Skeletal muscle satellite cell (primary cell): ENCODE measurements at regions not wholly inside any gene's neighbourhood (a gene's known extent, or its start where the extent isn't known, plus 50 kb on each side); places are given as distances from the start of the nearest gene placed in this dataset.

Source experiments
- H3K27me3 ChIP-seq: 2 replicates; pipeline ENCODE4 v1.7.0; 2013; ENCODE audit warnings: low read length; ENCODE audit not compliant: control insufficient read depth, insufficient read depth
- H3K36me3 ChIP-seq: 2 replicates; pipeline ENCODE4 v1.7.0; 2013; ENCODE audit warnings: mild to moderate bottlenecking, control low read depth, low read length; ENCODE audit not compliant: insufficient read depth
- H3K4me1 ChIP-seq: 2 replicates; pipeline ENCODE4 v1.7.0; 2013; ENCODE audit warnings: low read length; ENCODE audit not compliant: control insufficient read depth, insufficient read depth
- H3K4me2 ChIP-seq: 2 replicates; pipeline ENCODE4 v1.7.0; 2013; ENCODE audit warnings: mild to moderate bottlenecking, low read length
- H3K4me3 ChIP-seq: 2 replicates; pipeline ENCODE4 v1.7.0; 2013; ENCODE audit warnings: low read length
- H3K9ac ChIP-seq: 2 replicates; pipeline ENCODE4 v1.7.0; 2013; ENCODE audit warnings: mild to moderate bottlenecking, low read depth, low read length, moderate library complexity
- H3K9me3 ChIP-seq: replicated peaks from 2 replicates; pipeline ENCODE4 v1.7.0; 2013; ENCODE audit warnings: mild to moderate bottlenecking, control low read depth, low read length

DNA sequence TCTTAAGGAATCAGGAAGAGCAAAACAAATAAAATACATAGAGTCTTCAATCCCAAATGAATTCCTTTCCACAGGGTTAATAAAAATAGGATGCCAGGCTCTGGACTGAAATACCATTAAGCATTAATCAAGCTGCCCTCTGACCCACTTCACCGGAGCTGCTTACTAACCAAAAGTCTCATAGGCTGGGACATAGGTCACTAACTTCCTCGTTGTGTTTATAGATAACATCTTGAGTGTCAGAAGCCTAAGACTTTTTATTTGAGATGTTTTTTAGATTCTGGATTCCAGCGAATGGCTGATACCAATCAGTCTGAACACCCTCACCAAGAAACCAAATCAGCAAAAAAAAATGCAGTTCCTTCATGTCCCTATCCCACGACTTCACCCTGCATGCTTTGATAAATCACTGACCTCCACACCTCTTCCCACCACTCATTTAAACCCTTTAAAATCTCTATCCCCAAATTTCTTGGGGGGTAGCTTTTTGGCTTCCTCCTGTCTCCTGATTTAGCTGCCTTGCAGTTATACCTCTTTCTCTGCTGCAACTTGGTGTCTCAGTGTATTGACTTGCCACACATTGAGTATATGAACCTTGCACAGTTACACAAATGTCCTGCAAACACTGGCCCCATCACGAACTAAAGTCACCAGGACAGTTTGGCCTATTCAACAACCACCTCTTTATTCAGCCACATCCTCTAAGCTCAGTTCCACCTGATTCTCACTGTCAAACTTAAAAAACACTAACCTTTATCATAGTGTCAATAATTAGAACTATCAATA lies 399.3 kb downstream of the METTL4 start:
- Histone ChIP-seq H3K4me2 (no peak overlapping the region), H3K4me1 (no peaks in the 10 kb centered on the region), H3K4me3 (no peak overlapping the region), H3K9me3 (no peaks in the 10 kb centered on the region), H3K9ac (no peak overlapping the region), H3K27me3 (no peaks in the 10 kb centered on the region), H3K36me3 (no peaks in the 10 kb centered on the region)

DNA sequence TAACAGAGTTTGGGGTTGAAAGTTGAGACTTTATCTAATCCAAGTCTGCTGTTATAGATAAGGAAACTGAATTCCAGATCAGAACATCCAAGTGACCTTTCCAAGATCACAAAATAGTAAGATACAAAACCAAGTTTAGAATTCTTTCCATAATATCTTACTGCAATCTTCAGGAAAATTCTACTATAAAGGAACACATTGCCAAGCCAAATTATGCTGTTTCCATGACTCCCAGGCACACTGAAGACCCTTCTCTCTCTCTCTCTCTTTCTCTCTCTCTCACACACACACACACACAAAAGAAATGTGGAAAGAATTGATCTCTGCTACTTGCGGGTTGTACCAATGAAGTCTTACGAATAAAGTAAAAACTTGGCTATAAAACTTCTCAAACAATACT lies 398.4 kb downstream of the METTL4 start:
- Histone ChIP-seq H3K9ac (no peak overlapping the region), H3K9me3 (no peaks in the 10 kb centered on the region), H3K4me2 (no peak overlapping the region), H3K4me3 (no peak overlapping the region), H3K4me1 (no peaks in the 10 kb centered on the region), H3K27me3 (no peaks in the 10 kb centered on the region), H3K36me3 (no peaks in the 10 kb centered on the region)

DNA sequence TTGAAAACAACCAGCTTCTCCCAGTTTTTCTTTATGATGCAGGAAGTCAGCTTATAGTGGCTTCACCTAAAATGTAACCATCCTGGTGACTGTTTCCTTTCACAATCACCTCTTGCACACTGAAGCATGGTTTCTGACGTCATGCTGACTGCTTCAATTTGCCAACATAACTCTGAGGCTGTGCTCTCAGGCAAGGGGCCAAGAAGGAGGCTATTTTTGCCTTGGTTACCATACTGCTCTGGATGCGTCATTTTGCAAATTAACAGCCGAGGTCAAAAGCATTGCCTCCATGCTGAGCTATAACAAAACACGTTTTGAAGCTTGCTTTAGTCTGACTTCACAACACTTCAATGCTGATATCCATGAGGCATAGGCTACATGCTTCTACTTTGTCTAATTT lies 397.8 kb downstream of the METTL4 start:
- H3K27me3 ChIP-seq = no peaks in the 10 kb centered on the region
- H3K4me2 ChIP-seq = no peak overlapping the region
- H3K9ac ChIP-seq = no peak overlapping the region
- H3K9me3 ChIP-seq = no peaks in the 10 kb centered on the region
- H3K36me3 ChIP-seq = no peaks in the 10 kb centered on the region
- no peaks in the 10 kb centered on the region for H3K4me1 ChIP-seq
- H3K4me3 ChIP-seq = no peak overlapping the region

DNA sequence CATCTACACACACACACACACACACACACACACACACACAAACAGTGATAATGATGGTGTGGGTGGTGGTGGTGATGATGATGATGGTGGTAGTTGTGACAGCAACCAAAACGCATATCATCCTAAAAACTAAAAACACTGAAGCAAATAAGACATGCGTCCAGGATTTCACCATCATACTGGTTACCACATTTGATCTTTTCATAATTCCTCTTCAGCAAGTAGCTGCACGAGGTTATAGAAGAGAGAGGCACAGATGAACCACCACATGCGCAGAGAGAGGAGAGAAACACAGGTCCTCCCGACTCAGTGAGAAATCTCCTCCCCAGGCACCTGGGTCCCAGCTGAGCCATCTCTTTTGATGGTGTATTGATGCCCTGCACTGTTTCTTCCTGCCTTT lies 393.3 kb downstream of the METTL4 start:
- Histone ChIP-seq H3K4me3 (no peak overlapping the region), H3K36me3 (no peaks in the 10 kb centered on the region), H3K9ac (no peak overlapping the region), H3K4me2 (no peak overlapping the region), H3K4me1 (no peaks in the 10 kb centered on the region), H3K27me3 (no peaks in the 10 kb centered on the region), H3K9me3 (no peaks in the 10 kb centered on the region)

DNA sequence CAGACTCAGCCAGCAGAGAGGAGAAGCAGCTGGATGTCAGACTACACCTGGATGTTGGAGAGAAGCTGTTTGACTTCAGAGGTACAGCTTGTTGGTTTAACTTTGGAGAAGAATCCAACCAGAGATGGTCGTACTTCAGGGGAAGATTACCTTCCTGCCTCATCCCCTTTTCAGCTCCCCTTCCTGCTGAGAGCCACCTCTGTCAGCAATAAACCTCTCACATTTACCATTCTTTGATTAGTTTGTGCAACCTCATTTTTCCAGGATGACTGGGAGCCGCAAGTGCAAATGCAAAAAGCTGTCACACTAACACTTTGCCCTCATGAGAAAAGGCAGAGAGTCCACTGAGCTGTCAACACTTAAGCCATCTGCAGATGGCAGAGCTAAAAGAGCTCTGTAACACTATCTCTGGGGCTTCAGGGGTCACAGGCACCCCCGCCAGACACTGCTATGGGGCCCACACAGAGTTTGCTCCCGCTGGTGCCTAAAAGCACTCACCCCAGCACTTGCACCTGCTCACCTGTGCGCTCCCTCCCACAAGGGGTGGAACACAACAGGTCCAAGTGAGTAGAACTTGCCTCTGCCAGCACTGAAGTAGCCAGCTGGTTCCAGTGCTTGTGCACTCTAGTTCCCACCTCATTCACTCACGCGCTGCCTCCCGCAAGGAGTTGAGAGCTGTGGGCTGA lies 391.7 kb downstream of the METTL4 start:
- no peaks in the 10 kb centered on the region for H3K4me1 ChIP-seq
- H3K4me3 ChIP-seq = no peak overlapping the region
- H3K36me3 ChIP-seq = no peaks in the 10 kb centered on the region
- H3K9ac ChIP-seq = no peak overlapping the region
- no peak overlapping the region for H3K4me2 ChIP-seq
- no peaks in the 10 kb centered on the region for H3K9me3 ChIP-seq
- no peaks in the 10 kb centered on the region for H3K27me3 ChIP-seq

DNA sequence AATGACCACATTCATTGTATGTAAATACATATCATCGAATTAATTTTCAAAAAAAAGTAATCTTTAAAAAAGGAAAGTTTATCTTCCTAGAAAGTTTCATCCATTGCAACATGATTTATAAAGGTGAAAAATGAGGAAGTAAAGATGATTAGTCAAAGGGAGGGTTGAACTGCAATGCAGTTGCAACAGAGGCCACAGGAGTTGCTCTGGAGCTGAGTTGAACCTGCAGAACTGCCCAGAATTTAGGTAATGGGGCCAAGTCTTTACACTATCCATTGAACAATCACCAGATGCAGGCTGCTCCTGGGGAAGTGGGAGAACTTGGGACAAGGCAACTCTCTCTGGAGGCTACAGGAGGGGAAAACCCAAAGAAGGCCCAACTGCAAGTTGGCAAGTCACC lies 390.7 kb downstream of the METTL4 start:
- Histone ChIP-seq H3K4me2 (no peak overlapping the region), H3K9ac (no peak overlapping the region), H3K9me3 (no peaks in the 10 kb centered on the region), H3K36me3 (no peaks in the 10 kb centered on the region), H3K4me3 (no peak overlapping the region), H3K4me1 (no peaks in the 10 kb centered on the region), H3K27me3 (no peaks in the 10 kb centered on the region)

DNA sequence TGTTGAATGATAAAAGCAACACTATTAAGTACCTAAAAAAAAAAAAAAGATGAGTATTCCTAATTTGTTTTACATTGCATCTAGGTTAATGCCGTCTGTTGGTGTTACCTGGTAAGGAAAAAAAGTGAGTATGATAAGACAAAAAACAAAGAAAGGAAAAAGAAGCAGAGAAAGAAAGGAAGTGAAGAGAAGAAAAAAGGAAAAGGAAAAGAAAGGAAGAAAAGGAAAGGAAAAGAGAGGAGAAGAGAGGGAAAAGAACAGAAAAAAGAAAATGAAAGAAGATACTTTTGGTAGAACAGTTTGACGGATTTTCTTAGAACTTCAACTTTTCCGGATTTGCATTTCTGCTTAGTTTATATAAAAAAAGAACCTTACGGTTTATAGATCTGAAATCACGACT lies 387.9 kb downstream of the METTL4 start:
- Histone ChIP-seq H3K9ac (no peak overlapping the region), H3K27me3 (no peaks in the 10 kb centered on the region), H3K4me2 (no peak overlapping the region), H3K9me3 (no peaks in the 10 kb centered on the region), H3K4me3 (no peak overlapping the region), H3K36me3 (no peaks in the 10 kb centered on the region), H3K4me1 (no peaks in the 10 kb centered on the region)

DNA sequence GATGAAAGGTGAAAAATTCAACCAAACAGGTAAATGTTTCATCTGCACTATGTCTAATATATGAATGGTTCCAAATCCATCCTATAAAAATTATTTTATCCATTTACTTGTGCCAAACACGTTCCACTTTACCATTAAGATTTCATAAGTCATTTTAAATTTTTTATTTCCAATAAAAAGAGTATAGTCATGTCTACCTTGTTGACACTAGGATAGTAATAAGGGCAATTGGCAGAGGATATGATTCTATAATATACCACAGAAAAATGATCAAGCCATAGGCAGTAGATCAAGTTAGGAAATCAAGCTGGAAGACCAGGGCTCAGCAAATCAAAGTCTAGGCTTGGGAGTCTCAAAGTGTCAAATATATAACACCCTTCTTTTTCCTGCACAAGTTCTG lies 384.3 kb downstream of the METTL4 start:
- H3K4me3 ChIP-seq = no peak overlapping the region
- H3K4me2 ChIP-seq = no peak overlapping the region
- no peaks in the 10 kb centered on the region for H3K9me3 ChIP-seq
- H3K36me3 ChIP-seq = no peaks in the 10 kb centered on the region
- no peak overlapping the region for H3K9ac ChIP-seq
- no peaks in the 10 kb centered on the region for H3K27me3 ChIP-seq
- H3K4me1 ChIP-seq = no peaks in the 10 kb centered on the region

DNA sequence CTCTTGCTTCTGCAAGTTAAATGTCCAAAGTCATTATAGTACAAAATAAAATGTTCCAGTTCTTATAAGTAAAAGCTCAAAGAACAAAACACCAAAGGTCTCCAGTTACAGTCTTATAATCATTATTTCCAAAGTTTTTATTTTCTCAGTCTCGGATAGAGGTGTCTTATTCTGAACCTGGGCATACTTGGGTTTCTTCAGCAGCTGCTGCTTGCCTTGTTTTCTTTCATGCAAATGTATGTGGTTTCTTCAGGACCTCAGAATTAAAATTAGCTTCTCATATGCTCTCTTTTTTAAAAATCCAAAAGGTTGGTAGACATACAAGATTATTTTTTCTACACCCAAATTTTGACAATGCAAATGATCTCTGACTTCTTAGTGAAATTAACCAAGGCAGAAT lies 383.0 kb downstream of the METTL4 start:
- no peak overlapping the region for H3K9ac ChIP-seq
- no peak overlapping the region for H3K4me2 ChIP-seq
- H3K4me1 ChIP-seq = no peaks in the 10 kb centered on the region
- no peaks in the 10 kb centered on the region for H3K36me3 ChIP-seq
- no peaks in the 10 kb centered on the region for H3K27me3 ChIP-seq
- H3K4me3 ChIP-seq = no peak overlapping the region
- H3K9me3 ChIP-seq = peaks cover 3% of the 10 kb centered on the region

DNA sequence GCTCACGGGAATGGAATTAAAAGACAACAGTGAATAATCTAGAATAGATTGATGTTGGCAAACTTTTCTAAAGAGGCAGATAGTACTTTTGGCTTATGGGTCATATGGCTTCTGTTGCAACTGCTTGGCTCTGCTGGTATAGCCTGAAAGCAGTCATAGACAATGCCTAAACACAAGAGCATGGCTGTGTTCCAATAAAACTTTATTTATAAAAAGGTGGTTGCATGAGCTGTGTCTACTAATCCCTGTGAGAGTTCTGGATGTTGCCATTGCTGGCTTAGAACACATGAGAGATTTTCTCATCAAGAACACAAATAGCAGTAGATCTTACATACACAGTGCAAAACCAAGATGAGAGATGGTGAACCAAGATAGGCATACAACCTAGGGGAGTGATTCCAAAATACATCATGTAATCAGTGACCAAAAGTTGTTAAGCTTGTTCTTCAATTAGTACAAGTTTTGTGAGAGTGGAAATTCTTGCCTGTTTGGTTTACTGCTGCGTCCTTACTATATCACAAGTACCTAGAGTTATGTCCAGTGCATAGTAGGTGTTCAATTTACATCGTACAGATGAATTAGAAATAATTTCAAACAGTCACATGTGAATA lies 380.0 kb downstream of the METTL4 start:
- Histone ChIP-seq H3K27me3 (no peaks in the 10 kb centered on the region), H3K4me3 (no peak overlapping the region), H3K9ac (no peak overlapping the region), H3K4me1 (no peaks in the 10 kb centered on the region), H3K4me2 (no peak overlapping the region), H3K36me3 (no peaks in the 10 kb centered on the region), H3K9me3 (peaks cover 3% of the 10 kb centered on the region)

DNA sequence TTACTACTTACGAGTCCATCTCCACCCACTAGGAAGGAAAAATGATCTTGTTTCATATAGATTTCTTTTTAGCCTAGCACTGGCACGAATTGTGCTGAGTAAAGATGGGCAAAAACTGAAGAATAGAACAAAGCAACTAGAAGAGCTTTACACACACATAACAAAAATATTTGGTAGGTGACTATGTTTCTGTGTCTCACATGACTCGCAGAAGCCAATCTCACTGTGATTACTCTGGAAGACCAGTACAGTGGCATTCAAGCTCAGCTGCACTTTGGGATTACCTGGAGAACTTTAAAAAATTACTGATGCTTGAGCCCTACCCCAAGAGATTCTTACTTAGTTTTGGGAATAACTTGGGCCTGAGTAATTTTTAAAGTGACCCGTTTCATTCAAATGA lies 378.7 kb downstream of the METTL4 start:
- Histone ChIP-seq H3K9ac (no peak overlapping the region), H3K4me1 (no peaks in the 10 kb centered on the region), H3K9me3 (peaks cover 3% of the 10 kb centered on the region), H3K27me3 (no peaks in the 10 kb centered on the region), H3K4me3 (no peak overlapping the region), H3K4me2 (no peak overlapping the region), H3K36me3 (no peaks in the 10 kb centered on the region)

DNA sequence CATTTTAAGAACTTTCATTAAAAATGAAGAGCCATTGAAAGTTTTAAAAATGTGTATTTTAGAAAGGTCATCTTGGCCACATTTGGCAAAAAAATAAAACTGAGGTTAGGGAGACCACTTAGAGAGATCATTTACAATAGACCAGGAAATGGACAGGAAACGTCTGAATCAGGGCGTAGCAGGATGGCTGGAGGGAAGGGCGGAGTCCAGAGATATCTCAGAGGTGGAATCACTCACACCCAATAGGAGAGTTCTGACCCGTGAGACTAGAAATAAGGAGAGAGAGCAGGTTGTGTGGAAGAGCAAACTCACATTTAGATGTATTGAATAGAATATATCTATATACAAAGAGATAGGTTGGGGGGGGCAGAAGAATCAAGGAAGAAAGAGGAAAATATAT lies 373.4 kb downstream of the METTL4 start:
- Histone ChIP-seq H3K36me3 (no peaks in the 10 kb centered on the region), H3K4me2 (no peak overlapping the region), H3K4me1 (no peaks in the 10 kb centered on the region), H3K27me3 (no peaks in the 10 kb centered on the region), H3K9ac (no peak overlapping the region), H3K4me3 (no peak overlapping the region), H3K9me3 (no peaks in the 10 kb centered on the region)
